GM13976 (cell line): ENCODE measurements at regions not wholly inside any gene's neighbourhood (a gene's known extent, or its start where the extent isn't known, plus 50 kb on each side); places are given as distances from the start of the nearest gene placed in this dataset.

Experiments
- DNase-seq: peaks from one replicate; pipeline ENCODE4 v3.0.0; 2012; ENCODE audit warnings: low spot score
- CTCF ChIP-seq: IDR thresholded peaks from 2 replicates; pipeline ENCODE4 v1.5.1; 2012; ENCODE audit warnings: borderline replicate concordance, mild to moderate bottlenecking; ENCODE audit not compliant: insufficient read depth; ENCODE audit errors: extremely low read depth, missing control alignments, control extremely low read depth
- in situ Hi-C: fragments of 300-500 bp; cut with MboI; formaldehyde crosslinking; loops from one replicate; pipeline ENCODE4 v1.12.0; 2022; ENCODE audit warnings: low sequenced_read_pairs, mixed read lengths, inconsistent platforms; ENCODE audit not compliant: unreplicated experiment

GRCh38 chr2:128798502-128799283 lies 480.0 kb upstream of the HS6ST1 start:
- DNase-seq, result no peak
- TF ChIP-seq CTCF, result no peak
- in situ Hi-C loops, result no loop called here

GRCh38 chr2:128799284-128799552 lies 480.6 kb upstream of the HS6ST1 start:
- no peak for DNase-seq
- TF ChIP-seq CTCF, result no peak
- in situ Hi-C loops, result no loop called here

- no peak for TF ChIP-seq CTCF
- in situ Hi-C loops, result no loop called here
Measured at GRCh38 chr2:128799730-128800129, 481.1 kb upstream of the HS6ST1 start.

GRCh38 chr2:128801576-128801975 lies 482.9 kb upstream of the HS6ST1 start:
- no peak for DNase-seq
- TF ChIP-seq CTCF, result no peak
- in situ Hi-C loops, result no loop called here

More at GRCh38 chr2:128799730-128800129, 481.1 kb upstream of the HS6ST1 start:
- DNase-seq, result no peak

- no peak for DNase-seq
- TF ChIP-seq CTCF, result no peak
- in situ Hi-C loops, result no loop called here
Measured at GRCh38 chr2:128803222-128803621, 484.6 kb upstream of the HS6ST1 start.

GRCh38 chr2:128805237-128805636 lies 486.6 kb upstream of the HS6ST1 start:
- no peak for DNase-seq
- TF ChIP-seq CTCF, result no peak
- in situ Hi-C loops, result no loop called here
